OCI-LY7 (cell line): ENCODE measurements at regions not wholly inside any gene's neighbourhood (a gene's known extent, or its start where the extent isn't known, plus 50 kb on each side); places are given as distances from the start of the nearest gene placed in this dataset.
"Not testable (repeated sequence)": the region's sequence is repeated elsewhere in the genome, so short reads cannot be mapped to it uniquely, and the experiment has no call there.

Experiments
- BruUV-seq: library from RNA; stranded (reverse); fragments of 400-500 nt; replicated peaks from 2 replicates; lab custom pipeline; 2021; lab: Mats Ljungman, UMichigan
- CTCF ChIA-PET: fragments of 300-600 bp; sonication (Branson Sonifier 250); formaldehyde crosslinking; loops from one replicate; lab custom pipeline; 2022; ENCODE audit warnings: antibody characterized with exemption; ENCODE audit not compliant: unreplicated experiment; lab: Charles Lee
- POLR2A ChIA-PET: fragments of 300-600 bp; sonication (Branson Sonifier 250); formaldehyde crosslinking; loops from one replicate; lab custom pipeline; 2022; ENCODE audit warnings: antibody characterized with exemption; lab: Charles Lee
- DNase-seq: peaks from one replicate; pipeline ENCODE4 v3.0.0-alpha.2; 2015; ENCODE audit warnings: low spot score
- H2AFZ ChIP-seq: fragments of 200-600 bp; sonication (generic), shearing (Covaris generic); 2 replicates; pipeline ENCODE4 v1.6.1; 2014; ENCODE audit warnings: mild to moderate bottlenecking, antibody characterized with exemption, low read length, moderate library complexity
- H3K27ac ChIP-seq: fragments of 200-600 bp; sonication (generic); 2 replicates; pipeline ENCODE4 v1.5.1; 2014; ENCODE audit warnings: mixed run types, low read depth, mild to moderate bottlenecking, moderate library complexity, low read length, inconsistent platforms; ENCODE audit not compliant: poor library complexity, severe bottlenecking
- H3K36me3 ChIP-seq: fragments of 200-600 bp; sonication (generic); 2 replicates; pipeline ENCODE4 v1.6.1; 2014; ENCODE audit warnings: mild to moderate bottlenecking, antibody characterized with exemption, low read length, moderate library complexity, mixed read lengths; ENCODE audit not compliant: insufficient read depth
- H3K4me1 ChIP-seq: fragments of 200-600 bp; sonication (generic); 2 replicates; pipeline ENCODE4 v1.5.1; 2014; ENCODE audit warnings: mild to moderate bottlenecking, low read length; ENCODE audit not compliant: insufficient read depth, poor library complexity, severe bottlenecking
- H3K4me2 ChIP-seq: fragments of 200-600 bp; sonication (generic); 2 replicates; pipeline ENCODE4 v1.6.1; 2014; ENCODE audit warnings: mild to moderate bottlenecking, low read length
- H3K4me3 ChIP-seq: fragments of 200-600 bp; sonication (generic); 2 replicates; pipeline ENCODE4 v1.5.1; 2014; ENCODE audit warnings: mild to moderate bottlenecking, low read depth, low read length; ENCODE audit not compliant: poor library complexity, severe bottlenecking
- H3K79me2 ChIP-seq: fragments of 200-600 bp; sonication (generic); 2 replicates; pipeline ENCODE4 v1.6.1; 2016; ENCODE audit warnings: low read depth, mild to moderate bottlenecking, low read length, moderate library complexity, mixed read lengths; ENCODE audit not compliant: insufficient read depth
- H3K9me2 ChIP-seq: fragments of 200-600 bp; sonication (generic); 2 replicates; pipeline ENCODE4 v1.6.1; 2016; ENCODE audit warnings: mild to moderate bottlenecking, low read length, mixed read lengths; ENCODE audit not compliant: insufficient read depth
- H3K9me3 ChIP-seq: fragments of 200-600 bp; sonication (generic); 2 replicates; pipeline ENCODE4 v1.6.1; 2014; ENCODE audit warnings: mild to moderate bottlenecking, mixed run types, low read length, mixed read lengths
- H4K20me1 ChIP-seq: fragments of 200-600 bp; sonication (generic); 2 replicates; pipeline ENCODE4 v1.6.1; 2014; ENCODE audit warnings: mild to moderate bottlenecking, antibody characterized with exemption, low read length, moderate library complexity, mixed read lengths; ENCODE audit not compliant: insufficient read depth
- CTCF ChIP-seq: fragments of 200-600 bp; sonication (generic); conservative IDR thresholded peaks from 2 replicates; pipeline ENCODE4 v1.5.1; 2014; ENCODE audit warnings: mild to moderate bottlenecking, antibody characterized with exemption, low read length, moderate library complexity, mixed read lengths
- EZH2phosphoT487 ChIP-seq: fragments of 200-600 bp; sonication (generic); IDR thresholded peaks from 2 replicates; pipeline ENCODE4 v1.6.1; 2018; ENCODE audit warnings: low read depth, borderline replicate concordance, mild to moderate bottlenecking, mixed run types, antibody characterized with exemption, low read length, moderate library complexity, mixed read lengths
- intact Hi-C: fragments of 100-400 bp; cut with micrococcal nuclease; formaldehyde crosslinking; loops from one replicate; pipeline ENCODE4 v1.10.0; 2022; ENCODE audit not compliant: unreplicated experiment

GRCh38 chr3:95565502-95565901 lies 1248.9 kb upstream of the EPHA6 start:
- ChIA-PET CTCF (no interaction called here), POLR2A (no interaction called here)
- intact Hi-C loops = no loop called here
- Histone ChIP-seq H3K9me3 (no peaks in the 10 kb centered on the region), H3K79me2 (no peaks in the 10 kb centered on the region), H3K27ac (no peak overlapping the region), H3K4me1 (no peaks in the 10 kb centered on the region), H3K4me3 (no peak overlapping the region), H3K9me2 (no peaks in the 10 kb centered on the region), H3K4me2 (no peak overlapping the region), H2AFZ (no peak overlapping the region), H4K20me1 (no peaks in the 10 kb centered on the region), H3K36me3 (no peaks in the 10 kb centered on the region)
- TF ChIP-seq CTCF (no peak), EZH2phosphoT487 (no peak)
- BruUV-seq = no TSS peak
- DNase-seq = no peak

GRCh38 chr3:95567346-95567745 lies 1247.0 kb upstream of the EPHA6 start:
- ChIA-PET POLR2A (no interaction called here), CTCF (no interaction called here)
- no peaks in the 10 kb centered on the region for H4K20me1 ChIP-seq
- no peaks in the 10 kb centered on the region for H3K9me3 ChIP-seq
- no TSS peak for BruUV-seq
- no peaks in the 10 kb centered on the region for H3K79me2 ChIP-seq
- DNase-seq = no peak
- no peaks in the 10 kb centered on the region for H3K36me3 ChIP-seq
- H3K4me2 ChIP-seq = no peak overlapping the region
- H3K4me3 ChIP-seq = no peak overlapping the region
- H3K27ac ChIP-seq = no peak overlapping the region
- H3K4me1 ChIP-seq = no peaks in the 10 kb centered on the region
- no peak overlapping the region for H2AFZ ChIP-seq
- TF ChIP-seq EZH2phosphoT487 = no peak
- no peak for TF ChIP-seq CTCF
- intact Hi-C loops = no loop called here
- H3K9me2 ChIP-seq = no peaks in the 10 kb centered on the region

- no peaks in the 10 kb centered on the region for H3K36me3 ChIP-seq
- H3K4me3 ChIP-seq = no peak overlapping the region
- H3K27ac ChIP-seq = no peak overlapping the region
- H4K20me1 ChIP-seq = no peaks in the 10 kb centered on the region
- CTCF ChIA-PET = interaction anchor here (0.8 kb wide), 1 partner anchor 9 kb away, joined by 3 read pairs; no protein-coding TSS in a partner anchor
- H2AFZ ChIP-seq = no peak overlapping the region
- no TSS peak for BruUV-seq
- intact Hi-C loops = no loop called here
- H3K4me1 ChIP-seq = no peaks in the 10 kb centered on the region
- no peaks in the 10 kb centered on the region for H3K79me2 ChIP-seq
- no peak for DNase-seq
- no peak for TF ChIP-seq EZH2phosphoT487
- TF ChIP-seq CTCF = no peak
- no peaks in the 10 kb centered on the region for H3K9me2 ChIP-seq
- POLR2A ChIA-PET = no interaction called here
- H3K4me2 ChIP-seq = no peak overlapping the region
- H3K9me3 ChIP-seq = no peaks in the 10 kb centered on the region
Measured at GRCh38 chr3:95586754-95587153, 1227.6 kb upstream of the EPHA6 start.

GRCh38 chr3:95587641-95588040 lies 1226.8 kb upstream of the EPHA6 start:
- BruUV-seq, intact Hi-C loops, H3K4me3 ChIP-seq, H3K9me3 ChIP-seq, H4K20me1 ChIP-seq, H3K79me2 ChIP-seq, H3K4me1 ChIP-seq, H3K4me2 ChIP-seq, H3K27ac ChIP-seq, CTCF ChIA-PET, H3K9me2 ChIP-seq, H2AFZ ChIP-seq, H3K36me3 ChIP-seq, DNase-seq, POLR2A ChIA-PET: not testable (repeated sequence)
